Natural killer cell (primary cell): ENCODE measurements at regions not wholly inside any gene's neighbourhood (a gene's known extent, or its start where the extent isn't known, plus 50 kb on each side); places are given as distances from the start of the nearest gene placed in this dataset.

Experiments
- ATAC-seq, 3 donors: fragments of 150-1000 bp in 2 of 3; fragments of 200-7000 bp in 1 of 3; cut with Tn5 transposase; 1 replicate in 1 of 3; 2 replicates in 2 of 3; pipeline ENCODE4 v1.10.0; 2021; ENCODE audit warnings: mild to moderate bottlenecking in 2 of 3, moderate library complexity in 2 of 3
- DNase-seq, 2 donors: peaks; one replicate each; pipeline versions ENCODE4 v3.0.0 to v3.0.0-alpha.2; 2013 to 2021; ENCODE audit warnings: mixed read lengths in 1 of 2
- H3K27ac ChIP-seq: one replicate; pipeline ENCODE4 v1.5.1; 2013; ENCODE audit warnings: mild to moderate bottlenecking, low read length
- H3K27me3 ChIP-seq: one replicate; pipeline ENCODE4 v1.6.1; 2013; ENCODE audit warnings: low read length; ENCODE audit not compliant: control insufficient read depth, insufficient read depth
- H3K36me3 ChIP-seq: one replicate; pipeline ENCODE4 v1.6.1; 2013; ENCODE audit warnings: low read length; ENCODE audit not compliant: control insufficient read depth, insufficient read depth
- H3K4me1 ChIP-seq: one replicate; pipeline ENCODE4 v1.6.1; 2013; ENCODE audit warnings: low read length; ENCODE audit not compliant: control insufficient read depth, insufficient read depth
- H3K4me3 ChIP-seq: one replicate; pipeline ENCODE4 v1.5.1; 2013; ENCODE audit warnings: low read length
- H3K9me3 ChIP-seq: one replicate; pipeline ENCODE4 v1.6.1; 2013; ENCODE audit warnings: low read length; ENCODE audit not compliant: control insufficient read depth, insufficient read depth
- H3K27ac Mint-ChIP-seq, 2 donors: one replicate each; pipeline ENCODE4 v1.8.0; 2022; ENCODE audit warnings: mild to moderate bottlenecking in 2 of 2, mixed read lengths in 2 of 2, moderate library complexity in 1 of 2
- H3K27me3 Mint-ChIP-seq, 2 donors: one replicate each; pipeline ENCODE4 v1.8.0; 2022; ENCODE audit warnings: low read depth in 2 of 2, mixed read lengths in 2 of 2
- H3K36me3 Mint-ChIP-seq: one replicate; pipeline ENCODE4 v1.8.0; 2022; ENCODE audit warnings: mixed read lengths
- H3K4me1 Mint-ChIP-seq, 2 donors: one replicate each; pipeline ENCODE4 v1.8.0; 2022; ENCODE audit warnings: mixed read lengths in 2 of 2
- H3K4me3 Mint-ChIP-seq: one replicate; pipeline ENCODE4 v1.8.0; 2022; ENCODE audit warnings: mild to moderate bottlenecking, moderate library complexity, mixed read lengths
- H3K9me3 Mint-ChIP-seq, 2 donors: one replicate each; pipeline ENCODE4 v1.8.0; 2022; ENCODE audit warnings: mixed read lengths in 2 of 2
- CTCF ChIP-seq: fragments of 200-600 bp; IDR thresholded peaks from one replicate; pipeline ENCODE4 v1.8.0; 2022; ENCODE audit warnings: antibody characterized with exemption
- WGBS: methylation state at CpG from one replicate; pipeline ENCODE4 v1.1.7; 2013; ENCODE audit warnings: missing lambda C conversion rate; ENCODE audit not compliant: insufficient coverage; 5-methylcytosine and 5-hydroxymethylcytosine counted together
- intact Hi-C: fragments of 100-400 bp; cut with micrococcal nuclease; formaldehyde crosslinking; loops from one replicate; pipeline ENCODE4 v1.14.2; 2022

GRCh38 chr11:45076761-45077160 is 69.7 kb upstream of the PRDM11 start:
- Mint-ChIP-seq H3K4me1 (peaks cover 42 to 63% of the 10 kb centered on the region in 2 donors), H3K27me3 (peaks cover 7 to 22% of the 10 kb centered on the region in 2 donors), H3K27ac (no peak overlapping the region), H3K9me3 (no peaks in the 10 kb centered on the region), H3K4me3 (no peak overlapping the region), H3K36me3 (no peaks in the 10 kb centered on the region)
- no peak overlapping the region for H3K27ac ChIP-seq
- no peak for ATAC-seq
- 100% methylated on average over 1 of the region's 2 CpGs for WGBS
- H3K36me3 ChIP-seq = no peaks in the 10 kb centered on the region
- DNase-seq = no peak
- no peak overlapping the region for H3K4me3 ChIP-seq
- no peaks in the 10 kb centered on the region for H3K27me3 ChIP-seq
- no peak for TF ChIP-seq CTCF
- intact Hi-C loops = no loop called here
- H3K9me3 ChIP-seq = no peaks in the 10 kb centered on the region
- H3K4me1 ChIP-seq = peaks cover 54% of the 10 kb centered on the region

GRCh38 chr11:45078236-45079074 is 68.0 kb upstream of the PRDM11 start:
- peaks cover 54 to 66% of the 10 kb centered on the region in 2 donors for H3K4me1 Mint-ChIP-seq
- peaks cover 62% of the 10 kb centered on the region for H3K4me1 ChIP-seq

GRCh38 chr11:45079075-45079444 is 67.4 kb upstream of the PRDM11 start:
- DNase-seq (peak in 1 of 2 donors; percentile 41), ATAC-seq (no peak)
- intact Hi-C loops = no loop called here
- H3K9me3 ChIP-seq = no peaks in the 10 kb centered on the region
- peaks cover 59 to 68% of the 10 kb centered on the region in 2 donors for H3K4me1 Mint-ChIP-seq
- H3K27me3 Mint-ChIP-seq = peaks cover 16 to 20% of the 10 kb centered on the region in 2 donors
- peak overlapping the region; percentile 76 to 85 for H3K27ac Mint-ChIP-seq
- no peak overlapping the region for H3K4me3 ChIP-seq
- no peaks in the 10 kb centered on the region for H3K36me3 ChIP-seq
- H3K4me1 ChIP-seq = peaks cover 61% of the 10 kb centered on the region
- no peaks in the 10 kb centered on the region for H3K27me3 ChIP-seq
- peak overlapping the region; percentile 57 for H3K4me3 Mint-ChIP-seq
- peak overlapping the region; percentile 46 for H3K27ac ChIP-seq
- 22% methylated on average over 4 of the region's 4 CpGs for WGBS
- no peak for TF ChIP-seq CTCF
- H3K36me3 Mint-ChIP-seq = no peaks in the 10 kb centered on the region
- H3K9me3 Mint-ChIP-seq = no peaks in the 10 kb centered on the region

More at GRCh38 chr11:45078236-45079074, 68.0 kb upstream of the PRDM11 start:
- Histone ChIP-seq H3K9me3 (no peaks in the 10 kb centered on the region), H3K4me3 (no peak overlapping the region), H3K27me3 (no peaks in the 10 kb centered on the region), H3K27ac (peak overlapping the region; percentile 46), H3K36me3 (no peaks in the 10 kb centered on the region)
- Mint-ChIP-seq H3K27me3 (peaks cover 16 to 17% of the 10 kb centered on the region in 2 donors), H3K9me3 (no peaks in the 10 kb centered on the region), H3K4me3 (peak overlapping the region; percentile 57), H3K36me3 (no peaks in the 10 kb centered on the region), H3K27ac (peak overlapping the region in 1 of 2 donors; percentile 85)
- ATAC-seq (no peak), DNase-seq (no peak)
- 98% methylated on average over 16 of the region's 16 CpGs for WGBS
- TF ChIP-seq CTCF = no peak
- intact Hi-C loops = no loop called here
